ENCODE measurements at regions not wholly inside any gene's neighbourhood (a gene's known extent, or its start where the extent isn't known, plus 50 kb on each side); places are given as distances from the start of the nearest gene placed in this dataset.

DNA sequence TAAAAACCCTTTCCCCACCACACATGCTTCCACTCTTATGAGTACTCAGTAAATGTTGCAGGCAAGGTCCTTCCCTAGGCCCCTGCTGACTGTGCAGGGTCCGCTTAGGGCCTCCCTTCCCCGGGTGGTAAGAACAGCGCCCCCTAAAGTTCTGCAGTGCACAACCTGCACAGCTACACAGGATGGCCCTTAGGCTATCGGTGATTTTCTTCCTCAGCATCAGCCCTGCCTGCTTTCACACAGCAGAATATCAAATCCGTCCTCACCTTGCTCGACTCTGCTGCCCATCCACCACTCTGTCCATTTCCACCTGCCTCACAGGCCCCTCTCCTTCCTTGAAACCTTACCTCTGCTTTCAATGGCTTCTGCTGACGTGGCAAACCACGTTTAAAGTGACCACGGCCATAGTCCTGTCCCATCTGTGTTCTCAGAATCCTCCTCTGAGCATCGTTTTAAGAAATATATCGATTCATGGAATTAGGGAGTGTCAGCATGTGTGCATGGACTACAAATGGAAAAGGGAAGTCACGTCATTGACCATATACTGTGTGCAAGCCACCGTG, 51.4 kb upstream of the TMEM132E start:
- no peak for DNase-seq (ENCODE audit: low read depth)

DNA sequence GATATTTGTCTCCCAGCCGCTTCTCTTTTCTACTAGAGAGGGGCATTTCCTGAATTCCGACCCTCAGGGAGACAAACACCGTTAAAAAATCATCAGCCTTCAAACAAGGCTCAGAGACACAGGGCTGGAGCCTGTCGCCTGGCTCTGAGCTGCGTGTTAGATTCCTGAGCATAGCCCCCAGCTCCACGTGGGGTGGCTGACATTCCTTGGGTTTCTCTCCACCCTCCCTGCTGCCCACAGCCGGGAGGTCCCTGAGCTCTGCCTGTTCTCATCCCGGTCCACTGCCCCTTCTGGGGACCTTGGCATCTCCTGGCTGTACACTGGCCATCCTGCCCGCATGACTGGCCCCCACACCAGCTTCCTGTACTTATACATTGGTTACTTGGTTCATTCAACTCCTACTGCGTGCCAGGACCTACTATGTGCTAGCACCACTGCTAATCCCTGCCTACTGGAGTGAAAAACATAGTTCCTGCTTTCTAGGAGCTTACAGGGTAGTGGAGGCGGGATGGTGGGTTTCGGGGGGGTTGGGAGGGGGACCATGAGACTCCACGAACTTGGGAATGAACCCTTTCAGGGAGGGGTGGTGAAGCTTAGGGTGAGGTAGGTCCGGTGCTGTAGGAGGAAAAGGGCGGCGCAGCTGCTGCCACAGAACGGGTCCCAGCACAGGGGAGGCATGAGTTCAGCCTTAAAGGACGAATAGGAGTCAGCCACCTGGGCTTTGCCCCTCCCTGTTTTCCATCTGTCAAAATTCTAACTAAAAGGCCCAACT, 52.1 kb upstream of the TMEM132E start:
- DNase-seq (ENCODE audit: low read depth), result no peak

DNA sequence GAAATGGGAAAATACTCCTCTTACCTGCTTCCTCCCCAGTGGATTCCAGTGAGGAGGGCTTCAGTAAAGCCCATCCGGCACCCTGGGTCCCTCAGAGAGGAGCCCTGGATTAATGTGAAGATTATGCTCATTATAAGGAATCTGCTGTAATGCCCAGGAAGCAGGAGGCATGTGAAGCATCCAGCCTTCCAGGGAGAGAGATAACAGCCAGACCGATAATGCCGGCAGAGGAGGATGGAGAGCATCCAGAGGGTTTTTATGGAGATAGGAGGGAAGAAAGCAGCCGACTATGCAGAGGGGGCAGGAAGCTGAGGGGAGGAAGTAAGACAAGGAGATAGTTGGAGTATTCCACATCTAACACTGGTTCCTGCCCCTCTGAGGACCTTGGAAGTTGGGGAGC, 53.7 kb upstream of the TMEM132E start:
- DNase-seq (ENCODE audit: low read depth), result no peak

DNA sequence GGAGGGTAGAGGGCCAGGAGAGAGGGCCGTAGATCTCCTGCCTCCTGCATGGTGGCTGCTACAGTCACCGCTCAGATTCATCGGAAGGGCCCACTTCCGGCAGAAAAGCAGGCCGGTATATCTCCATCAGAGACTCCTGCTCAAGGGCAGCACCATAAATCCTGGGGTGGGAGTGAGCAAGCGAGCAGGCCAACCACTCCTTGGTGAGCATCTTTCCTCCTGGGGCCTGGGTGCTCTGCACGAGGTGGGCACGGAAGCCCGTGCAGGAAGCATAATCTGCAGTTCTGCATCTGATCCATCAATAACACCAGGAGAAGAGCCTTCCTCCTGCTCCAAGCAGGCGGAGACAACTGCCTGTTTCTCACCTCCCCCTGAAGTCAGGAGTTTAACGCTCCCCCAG, 57.4 kb upstream of the TMEM132E start:
- no peak for DNase-seq (ENCODE audit: low read depth)

DNA sequence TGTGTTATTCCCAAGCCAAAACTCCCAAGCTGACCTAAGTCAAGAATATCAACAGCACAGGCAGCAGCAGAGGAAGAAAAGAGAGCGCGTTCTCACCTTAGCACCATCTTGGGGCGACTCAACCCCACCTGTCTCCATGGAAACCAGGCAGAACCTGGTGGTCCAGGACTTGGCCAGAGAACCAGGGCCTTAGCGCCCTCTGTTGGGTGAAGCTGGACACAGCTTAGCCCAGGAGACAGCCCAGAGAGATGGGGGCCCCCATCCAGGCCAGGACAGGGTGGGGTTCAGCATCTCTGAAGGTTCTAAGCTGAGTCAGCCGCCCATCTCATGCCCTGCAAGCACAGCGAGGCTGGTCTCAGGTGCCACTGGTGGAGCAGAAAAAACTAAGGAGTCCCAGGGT, 60.1 kb upstream of the TMEM132E start:
- DNase-seq (ENCODE audit: low read depth), result no peak

DNA sequence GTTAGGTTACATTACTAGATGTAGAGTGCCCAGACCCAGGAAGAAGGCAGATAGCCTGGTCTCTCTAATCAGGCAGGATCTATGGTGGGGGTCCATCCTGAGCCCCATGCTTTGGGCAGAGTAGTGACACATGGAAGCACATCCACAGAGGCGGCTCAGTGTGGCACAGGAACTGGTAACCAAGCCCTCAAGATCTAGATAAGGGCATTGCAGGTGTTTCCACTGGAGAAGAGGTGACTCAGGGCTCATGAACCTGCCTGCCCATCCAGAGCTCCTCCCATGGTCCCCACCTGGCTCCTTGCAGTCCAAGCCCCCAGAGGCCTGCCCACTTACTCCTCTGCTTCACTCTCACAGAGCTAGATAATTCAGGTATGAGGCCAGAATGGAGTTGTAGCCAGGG, 62.0 kb upstream of the TMEM132E start:
- DNase-seq (ENCODE audit: low read depth), result no peak

DNA sequence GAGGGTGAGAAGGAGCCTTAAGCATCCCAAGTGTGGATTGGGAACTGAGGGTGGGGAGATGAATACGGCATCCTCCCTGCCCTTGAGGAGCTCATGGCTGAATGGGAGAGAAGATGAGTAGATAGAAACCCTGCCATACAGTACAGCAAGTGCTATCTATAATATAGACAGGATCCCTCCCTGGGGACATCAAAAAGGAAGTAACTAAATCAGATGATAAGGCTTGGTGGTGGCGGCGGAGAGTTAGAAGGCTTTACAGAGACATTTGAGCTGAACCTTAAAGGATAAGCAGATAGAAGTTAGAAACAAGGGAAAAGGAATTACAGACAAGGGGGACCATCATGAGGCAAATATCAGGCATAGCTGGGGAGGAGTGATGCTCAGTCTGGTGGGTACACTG, 67.5 kb upstream of the TMEM132E start:
- no peak for DNase-seq (ENCODE audit: low read depth)

DNA sequence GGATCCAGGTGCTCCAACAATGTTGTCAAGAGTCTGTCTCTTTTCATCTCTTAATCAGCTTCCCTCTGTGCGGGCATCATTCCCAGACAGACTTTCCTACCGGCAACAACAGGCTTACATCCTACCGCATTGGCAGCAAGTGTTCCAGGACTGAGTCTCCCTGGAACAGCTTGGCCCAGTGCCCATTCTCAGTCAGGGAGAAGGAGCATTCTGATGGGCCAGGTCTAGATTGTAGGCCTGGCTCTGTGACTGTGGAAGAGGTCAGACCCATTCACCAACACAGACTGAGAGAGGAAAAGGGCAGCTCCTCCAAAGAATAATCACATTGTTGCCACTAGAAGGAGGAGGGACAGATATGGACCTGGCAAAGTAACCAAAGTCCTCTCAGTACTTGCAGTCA, 68.1 kb upstream of the TMEM132E start:
- no peak for DNase-seq (ENCODE audit: low read depth)

DNA sequence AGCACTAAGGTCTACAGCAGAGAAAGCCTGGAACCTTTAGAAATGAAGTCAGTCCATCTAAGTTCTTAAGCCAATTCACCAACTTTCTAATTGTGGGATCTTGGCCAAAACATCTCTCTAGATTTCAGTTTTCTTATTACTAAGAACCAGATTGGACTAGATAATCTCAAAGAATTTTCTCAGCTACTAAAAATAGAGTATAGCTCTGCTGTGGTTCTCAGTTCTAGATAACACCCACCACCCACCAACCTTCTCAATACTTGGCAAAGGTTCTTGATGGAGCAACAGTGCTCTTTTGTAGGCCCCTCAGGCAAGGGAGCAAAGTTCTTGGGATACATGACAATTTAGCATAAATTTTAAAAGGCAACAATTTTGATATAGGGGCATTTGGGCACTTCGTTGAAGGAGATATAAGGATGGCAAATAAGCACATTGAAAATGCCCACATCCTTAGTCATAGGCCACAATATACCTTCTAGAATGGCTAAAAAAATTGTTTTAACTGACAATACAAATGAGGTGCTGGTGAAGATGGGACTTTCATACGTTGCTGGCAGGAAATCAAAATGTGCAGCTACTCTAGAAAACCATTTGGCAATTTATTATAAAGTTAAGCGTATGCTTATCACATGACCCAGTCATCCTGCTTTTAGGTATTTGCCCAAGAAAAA, 74.4 kb upstream of the TMEM132E start:
- DNase-seq (ENCODE audit: low read depth), result no peak

DNA sequence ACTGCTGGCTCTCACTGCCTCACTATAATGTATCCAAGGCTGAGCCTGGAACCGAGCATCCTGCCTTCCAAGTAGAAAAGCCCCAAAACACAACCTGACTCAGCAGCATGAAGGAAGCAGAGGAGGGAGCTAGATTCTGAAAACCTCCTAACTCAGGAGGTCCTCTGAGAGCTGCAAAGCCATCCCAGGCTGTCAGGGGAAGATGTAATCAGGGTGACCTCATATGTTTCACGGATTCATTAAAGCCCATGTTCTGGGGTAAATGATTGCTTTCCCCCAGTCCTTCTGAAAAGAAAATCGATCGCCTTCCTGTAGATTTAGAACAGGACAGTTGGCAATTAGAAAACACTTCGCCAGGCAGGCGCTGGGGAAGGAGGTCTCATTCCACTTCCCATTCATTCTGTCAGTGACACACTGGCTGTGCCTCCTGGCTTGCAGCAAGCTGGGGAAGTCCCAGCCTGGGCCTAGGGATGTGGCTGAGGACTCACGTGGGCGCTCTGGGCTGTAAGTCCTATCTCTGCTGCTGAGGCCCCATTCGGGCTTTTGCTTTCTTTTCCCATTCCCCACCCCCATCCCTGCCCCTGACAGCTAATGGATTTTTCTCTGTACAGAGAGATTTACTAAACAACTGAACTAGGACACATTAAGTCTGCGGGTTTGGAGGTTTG, 75.7 kb upstream of the TMEM132E start:
- DNase-seq (ENCODE audit: low read depth), result no peak

DNA sequence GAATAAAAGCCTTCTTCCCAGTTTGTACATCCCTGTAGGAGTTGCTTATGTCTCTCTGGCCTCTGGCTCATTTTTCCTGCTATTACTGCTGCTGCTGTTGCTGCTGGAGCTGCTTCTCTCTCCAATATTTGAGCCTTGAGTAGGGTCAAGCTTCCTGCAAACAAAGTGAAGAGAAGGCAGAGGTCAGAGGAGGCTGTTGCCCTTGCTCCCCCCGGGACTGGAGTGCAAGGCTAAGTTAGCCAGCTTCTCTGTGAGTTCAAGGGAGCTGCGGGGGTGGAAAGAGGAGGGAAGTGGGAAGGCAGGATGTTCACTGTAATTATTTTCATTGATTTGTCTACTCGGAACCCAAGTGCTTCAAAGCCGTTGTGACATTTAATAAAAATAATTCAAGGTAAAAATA, 77.0 kb upstream of the TMEM132E start:
- DNase-seq (ENCODE audit: low read depth), result no peak

DNA sequence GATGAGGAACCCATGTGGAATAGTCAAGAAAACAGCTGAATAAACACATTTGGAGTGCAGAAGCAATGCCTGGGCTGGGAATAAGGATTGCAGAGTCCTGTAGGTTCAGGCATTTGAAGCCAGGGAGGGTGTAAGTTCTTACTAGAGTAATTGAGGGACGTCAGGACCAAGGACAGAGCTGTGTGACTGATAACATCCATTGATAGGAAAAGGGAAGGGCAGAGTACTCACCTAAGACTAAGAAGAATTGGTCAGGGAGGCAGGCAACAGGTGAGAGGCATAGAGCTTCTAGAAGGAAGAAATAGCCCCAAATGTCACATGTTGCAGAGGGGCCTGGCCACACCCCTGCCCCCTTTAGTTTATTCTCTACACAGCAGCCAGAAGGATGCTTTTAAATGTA, 79.8 kb upstream of the TMEM132E start:
- DNase-seq (ENCODE audit: low read depth), result no peak

DNA sequence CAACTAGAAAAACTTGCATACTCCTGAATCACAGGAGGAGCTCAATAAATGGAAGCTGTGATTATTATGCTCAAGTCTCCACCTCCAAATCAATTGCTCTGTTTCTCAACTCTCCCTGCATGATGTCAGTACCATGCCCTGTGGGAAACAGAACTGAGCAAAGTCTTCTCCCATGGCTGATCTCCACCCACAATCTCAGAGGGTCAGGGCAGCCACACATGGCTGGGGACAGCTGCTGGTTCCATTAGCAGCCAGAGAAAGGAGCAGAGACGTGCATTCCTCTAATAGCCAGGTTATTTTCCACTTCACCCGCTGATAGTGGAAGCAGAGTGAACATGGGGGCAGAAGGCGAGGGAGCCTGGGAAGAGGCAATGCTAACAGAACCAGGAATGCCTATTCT, 85.5 kb upstream of the TMEM132E start:
- DNase-seq (ENCODE audit: low read depth), result no peak

DNA sequence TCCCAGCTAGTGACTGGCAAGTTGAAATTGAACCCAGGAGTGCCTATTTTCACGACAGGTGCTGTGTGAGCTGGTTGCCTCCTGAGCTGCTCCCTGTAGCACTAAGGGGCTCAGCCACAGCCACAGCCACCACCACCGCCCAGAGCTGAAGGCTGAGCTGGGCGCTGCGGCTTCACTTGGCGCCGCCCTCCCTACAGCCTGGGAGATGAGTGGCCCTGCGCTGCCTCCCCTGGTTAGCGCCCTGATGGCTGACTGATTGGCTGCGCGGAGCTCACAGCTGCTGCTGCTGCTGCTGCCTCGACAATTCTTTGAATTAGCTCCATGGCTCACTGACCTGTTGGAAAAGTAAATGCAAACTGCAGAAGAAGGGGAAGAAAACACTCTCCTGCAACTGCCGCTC, 91.8 kb upstream of the TMEM132E start:
- no peak for DNase-seq (ENCODE audit: low read depth)

DNA sequence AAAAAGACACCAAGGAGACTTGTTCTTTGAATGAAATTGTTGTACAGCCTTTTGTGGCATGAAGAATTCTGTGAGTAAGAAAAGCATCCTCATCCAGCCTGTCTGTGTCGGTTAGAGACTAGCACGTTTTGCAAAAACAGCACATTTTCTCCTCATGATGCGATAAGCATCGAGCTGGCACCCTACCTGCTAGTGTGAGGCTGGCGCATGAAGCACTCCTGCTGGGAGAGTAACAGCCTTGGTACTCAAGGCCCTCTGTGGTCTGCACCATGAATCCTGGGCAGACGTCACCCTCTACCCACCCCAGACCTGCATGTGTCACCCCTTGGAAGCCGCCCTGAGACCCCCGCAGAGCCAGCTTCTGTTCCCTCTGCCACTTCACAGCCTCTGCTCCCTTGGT, 92.6 kb upstream of the TMEM132E start:
- no peak for DNase-seq (ENCODE audit: low read depth)

DNA sequence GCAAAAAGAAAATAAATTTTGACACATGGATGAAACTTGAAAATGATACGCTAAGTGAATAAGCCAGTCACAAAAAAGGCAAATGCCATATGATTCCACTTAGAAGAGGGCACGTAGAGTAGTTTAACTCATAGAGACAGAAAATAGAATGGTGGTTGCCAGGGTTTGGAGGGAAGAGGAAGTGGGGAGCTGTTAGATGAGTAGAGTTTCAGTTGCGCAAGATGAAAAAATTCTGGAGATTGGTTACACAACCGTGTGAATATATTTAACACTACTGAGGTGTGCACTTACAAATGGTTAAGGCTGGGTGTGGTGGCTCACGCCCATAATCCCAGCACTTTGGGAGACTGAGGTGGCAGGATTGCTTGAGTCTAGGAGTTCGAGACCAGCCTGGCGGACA, 93.4 kb upstream of the TMEM132E start:
- no peak for DNase-seq (ENCODE audit: low read depth)

DNA sequence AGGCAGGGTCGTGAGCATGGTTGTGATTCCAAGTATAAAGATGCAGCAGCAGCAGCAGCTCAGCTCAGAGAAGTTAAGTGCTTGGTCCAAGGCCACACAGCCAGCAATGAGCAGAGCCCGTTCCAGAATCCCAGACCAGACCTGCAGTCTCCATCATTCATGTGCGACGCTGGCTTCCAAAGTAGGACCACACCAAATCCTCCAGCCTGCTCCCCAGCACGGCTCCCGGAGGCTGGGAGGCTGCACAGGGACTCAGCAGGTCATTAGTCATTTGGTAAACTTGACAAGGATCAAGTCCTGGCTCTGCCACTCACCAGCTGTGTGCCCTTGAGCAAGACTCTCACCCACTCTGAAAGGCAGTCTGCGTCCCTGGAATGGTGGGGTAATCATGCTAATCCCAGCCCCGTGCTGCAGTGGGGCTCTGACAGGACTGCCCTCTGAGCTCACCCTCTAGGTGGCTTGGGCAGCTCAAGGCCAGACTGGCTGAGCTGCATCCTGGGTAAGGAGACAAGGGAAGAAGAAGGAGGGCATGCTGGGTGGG, 95.1 kb upstream of the TMEM132E start:
- DNase-seq (ENCODE audit: low read depth), result no peak

DNA sequence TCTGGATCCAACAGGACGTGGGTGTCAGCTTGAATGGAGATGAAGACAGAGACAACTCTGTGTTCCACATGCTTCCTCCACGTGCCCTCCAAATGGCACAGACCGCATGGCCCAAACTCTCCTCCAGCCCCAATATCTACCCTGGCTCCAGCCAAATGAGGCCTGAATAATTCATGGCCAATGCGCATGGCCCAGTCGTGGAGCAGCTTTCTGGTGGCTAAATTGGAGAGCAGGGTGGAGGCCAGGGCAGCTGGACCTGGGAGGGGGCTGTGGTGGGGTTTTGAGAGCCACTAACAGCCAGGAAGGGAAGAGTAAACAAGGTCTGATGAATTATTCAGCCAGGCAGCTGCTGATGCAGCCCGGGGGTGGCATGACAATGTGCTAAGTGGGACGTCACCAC, 96.7 kb upstream of the TMEM132E start:
- DNase-seq (ENCODE audit: low read depth), result no peak

DNA sequence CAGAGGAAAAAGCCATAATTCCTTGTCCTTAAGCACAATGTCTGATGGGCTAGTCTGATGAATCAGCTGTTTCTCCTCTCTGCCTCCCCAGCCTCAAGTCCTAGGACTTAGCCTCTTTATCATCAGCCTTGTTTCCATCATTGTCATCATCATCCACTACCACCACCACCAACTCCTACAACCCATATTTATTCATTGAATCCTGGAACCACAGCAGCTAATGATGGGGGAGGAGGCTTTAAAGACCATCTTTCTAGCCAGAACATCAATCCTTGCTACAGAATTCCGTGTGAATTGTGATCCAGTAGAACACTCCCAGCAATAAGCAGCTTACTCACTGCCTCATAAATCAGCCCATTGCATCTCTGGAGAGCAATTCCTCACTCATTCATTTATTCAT, 97.6 kb upstream of the TMEM132E start:
- no peak for DNase-seq (ENCODE audit: low read depth)

DNA sequence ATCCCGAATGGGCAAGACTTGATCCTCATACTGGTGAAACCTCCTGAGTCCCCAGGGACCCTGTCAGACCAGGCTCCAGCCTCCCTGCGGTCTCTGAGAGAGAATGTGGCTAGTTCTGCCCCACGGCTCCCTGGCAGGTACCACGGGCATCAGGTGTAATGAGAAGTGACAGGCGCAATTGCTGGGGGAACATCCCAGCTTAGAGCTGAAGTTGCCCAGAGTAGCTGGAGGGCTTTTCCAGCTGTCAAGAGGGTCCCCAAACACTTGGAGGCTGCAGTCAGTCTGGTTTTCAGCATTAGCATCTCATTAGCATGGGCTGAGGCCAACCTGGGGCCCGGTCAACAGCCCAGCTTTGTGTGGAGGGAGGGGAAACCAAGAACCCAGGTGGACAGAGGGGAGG, 100.0 kb upstream of the TMEM132E start:
- DNase-seq (ENCODE audit: low read depth), result no peak

DNA sequence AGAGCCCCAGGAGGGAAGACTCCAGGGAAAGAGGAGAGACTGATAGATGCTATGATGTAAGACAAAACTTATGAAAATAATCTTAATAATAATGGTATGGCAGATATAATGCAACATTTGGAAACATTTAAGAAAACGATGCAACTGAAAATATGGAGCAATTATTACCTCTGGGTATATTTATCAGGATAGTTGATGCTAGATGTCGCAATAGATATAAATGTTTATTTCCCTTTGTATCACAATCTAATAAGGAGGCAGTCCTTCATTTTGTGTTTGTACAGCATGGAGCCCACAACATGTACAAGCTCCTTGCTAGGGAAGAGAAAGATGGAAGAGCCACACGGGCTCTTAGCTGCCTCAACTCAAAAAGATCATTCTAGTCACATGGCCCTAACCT, 101.1 kb upstream of the TMEM132E start:
- DNase-seq (ENCODE audit: low read depth), result no peak

DNA sequence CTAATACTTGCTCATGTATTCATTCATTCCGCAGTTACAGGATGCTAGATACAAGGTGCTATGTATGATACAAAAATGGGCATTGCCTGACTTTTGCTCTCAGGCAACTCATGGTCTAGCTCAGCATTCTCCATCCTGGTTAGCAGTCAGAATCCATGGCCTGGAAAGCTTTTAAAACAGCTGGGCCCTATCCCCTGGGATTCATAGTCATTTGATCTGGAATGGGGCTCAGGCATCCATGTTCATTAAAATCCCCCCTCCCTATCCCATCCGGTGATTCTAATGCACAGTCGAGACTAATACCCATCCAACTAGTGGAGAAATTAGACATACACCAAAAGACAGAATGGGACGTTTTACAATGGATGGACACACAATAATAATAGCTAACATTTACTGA, 104.1 kb upstream of the TMEM132E start:
- DNase-seq (ENCODE audit: low read depth), result no peak

DNA sequence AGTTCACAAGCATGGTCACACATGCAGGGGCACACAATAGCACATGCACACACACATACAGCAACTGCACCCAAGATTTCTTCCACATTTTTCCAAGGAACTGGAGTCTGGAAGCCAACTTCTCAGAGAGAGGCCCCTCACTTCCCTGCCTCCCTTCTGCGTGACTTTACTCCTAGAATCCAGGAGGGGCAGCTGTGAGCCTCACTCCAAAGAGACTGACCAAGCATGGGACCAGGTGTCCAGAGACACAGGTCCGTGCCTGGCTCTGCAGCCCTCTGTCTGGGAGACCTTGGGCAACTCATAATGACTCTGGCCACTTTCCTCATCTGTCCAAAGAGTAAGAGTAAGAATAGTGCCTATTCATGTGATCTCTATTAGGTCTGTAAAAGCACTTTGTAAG, 104.7 kb upstream of the TMEM132E start:
- no peak for DNase-seq (ENCODE audit: low read depth)
